Panc1 (cell line): ENCODE measurements at regions not wholly inside any gene's neighbourhood (a gene's known extent, or its start where the extent isn't known, plus 50 kb on each side); places are given as distances from the start of the nearest gene placed in this dataset.

Experiments used
- ATAC-seq: fragments of 200-7000 bp; cut with Tn5 transposase; 2 replicates; pipeline ENCODE4 v1.9.1; 2020; ENCODE audit warnings: mild to moderate bottlenecking, moderate library complexity
- BruUV-seq: library from RNA; stranded (reverse); fragments of 400-500 nt; replicated peaks from 2 replicates; lab custom pipeline; 2021; lab: Mats Ljungman, UMichigan
- CTCF ChIA-PET: fragments of 300-600 bp; sonication (Branson Sonifier 250); formaldehyde crosslinking; loops from one replicate; lab custom pipeline; 2022; ENCODE audit warnings: antibody characterized with exemption; lab: Charles Lee
- POLR2A ChIA-PET: fragments of 300-600 bp; sonication (Branson Sonifier 250); formaldehyde crosslinking; loops from one replicate; lab custom pipeline; 2022; ENCODE audit warnings: antibody characterized with exemption; lab: Charles Lee
- DNase-seq: peaks from one replicate; pipeline ENCODE4 v3.0.0-alpha.2; 2010; ENCODE audit warnings: low read depth, low spot score
- H3K27ac ChIP-seq: 2 replicates; pipeline ENCODE4 v1.5.1; 2011; ENCODE audit warnings: mild to moderate bottlenecking, low read length, inconsistent platforms
- H3K27me3 ChIP-seq: fragments of 200-500 bp; sonication (Bioruptor generic); 2 replicates; pipeline ENCODE4 v1.6.0; 2014; ENCODE audit warnings: low read length, inconsistent platforms; ENCODE audit not compliant: control insufficient read depth, insufficient read depth
- H3K36me3 ChIP-seq: fragments of 200-500 bp; sonication (Bioruptor generic); 2 replicates; pipeline ENCODE4 v1.5.1; 2014; ENCODE audit warnings: inconsistent platforms, mild to moderate bottlenecking, low read length, moderate library complexity; ENCODE audit not compliant: control insufficient read depth, insufficient read depth
- H3K4me1 ChIP-seq: 2 replicates; pipeline ENCODE4 v1.5.1; 2011; ENCODE audit warnings: inconsistent platforms, mild to moderate bottlenecking, low read length, moderate library complexity; ENCODE audit not compliant: control insufficient read depth, insufficient read depth
- H3K4me3 ChIP-seq, 2 experiments: 2 replicates each; pipeline ENCODE4 v1.5.1; 2011 to 2012; ENCODE audit warnings: low read depth in 2 of 2, low read length in 2 of 2, mild to moderate bottlenecking in 2 of 2, inconsistent platforms in 1 of 2, moderate library complexity in 1 of 2
- H3K9me3 ChIP-seq: fragments of 200-500 bp; sonication (Bioruptor generic); 2 replicates; pipeline ENCODE4 v1.5.1; 2014; ENCODE audit warnings: low read depth, mild to moderate bottlenecking, inconsistent platforms, low read length, moderate library complexity; ENCODE audit not compliant: control insufficient read depth, insufficient read depth
- CTCF ChIP-seq: fragments of 450-650 bp; IDR thresholded peaks from 2 replicates; pipeline ENCODE4 v1.5.1; 2017; ENCODE audit warnings: mild to moderate bottlenecking
- POLR2AphosphoS5 ChIP-seq: IDR thresholded peaks from 2 replicates; pipeline ENCODE4 v1.6.1; 2012; ENCODE audit warnings: mild to moderate bottlenecking, low read depth, low read length, moderate library complexity
- REST ChIP-seq, 2 experiments: IDR thresholded peaks; 2 replicates each; pipeline ENCODE4 v1.6.1; 2011 to 2012; ENCODE audit warnings: low read depth in 2 of 2, control low read depth in 1 of 2, low read length in 1 of 2, mild to moderate bottlenecking in 1 of 2, moderate library complexity in 1 of 2; ENCODE audit not compliant: insufficient read depth in 1 of 2
- SIN3A ChIP-seq: IDR thresholded peaks from 2 replicates; pipeline ENCODE4 v1.6.1; 2012; ENCODE audit warnings: low read depth, mild to moderate bottlenecking, low read length, moderate library complexity, borderline replicate concordance; ENCODE audit not compliant: insufficient read depth
- TCF7L2 ChIP-seq: IDR thresholded peaks from 2 replicates; pipeline ENCODE4 v1.6.1; 2011; ENCODE audit warnings: mild to moderate bottlenecking, low read depth, low read length, inconsistent platforms
- in situ Hi-C: cut with HindIII; loops from 2 replicates; pipeline ENCODE4 v1.10.0; 2016; ENCODE audit warnings: low sequenced_read_pairs, low pct_unique_long_range_greater_than_20kb
- intact Hi-C: fragments of 100-400 bp; cut with micrococcal nuclease; formaldehyde crosslinking; loops from one replicate; pipeline ENCODE4 v1.10.0; 2022; ENCODE audit not compliant: unreplicated experiment

GRCh38 chr14:30134936-30135335 lies 207.3 kb upstream of the PRKD1 start:
- no peaks in the 10 kb centered on the region for H3K27me3 ChIP-seq
- no peaks in the 10 kb centered on the region for H3K4me1 ChIP-seq
- DNase-seq (no peak), ATAC-seq (no peak)
- no peaks in the 10 kb centered on the region for H3K9me3 ChIP-seq
- no TSS peak for BruUV-seq
- POLR2A ChIA-PET: no interaction called here
- H3K36me3 ChIP-seq: no peaks in the 10 kb centered on the region
- H3K4me3 ChIP-seq: no peak overlapping the region
- no peak overlapping the region for H3K27ac ChIP-seq
- in situ Hi-C loops: no loop called here
- intact Hi-C loops: no loop called here
- TF ChIP-seq SIN3A (no peak), TCF7L2 (no peak), POLR2AphosphoS5 (no peak), REST (IDR thresholded peaks at IDR 0.05; ENCODE audit: insufficient read depth in 1 of 2, low read depth in 2 of 2, low read length in 1 of 2) (no peak), CTCF (no peak)
- CTCF ChIA-PET: no interaction called here

- H3K9me3 ChIP-seq: no peaks in the 10 kb centered on the region
- no peaks in the 10 kb centered on the region for H3K36me3 ChIP-seq
- H3K4me3 ChIP-seq: no peak overlapping the region
- no peaks in the 10 kb centered on the region for H3K27me3 ChIP-seq
- TF ChIP-seq TCF7L2 (no peak), POLR2AphosphoS5 (no peak), SIN3A (no peak), REST (IDR thresholded peaks at IDR 0.05; ENCODE audit: insufficient read depth in 1 of 2, low read depth in 2 of 2, low read length in 1 of 2) (no peak), CTCF (no peak)
- no peaks in the 10 kb centered on the region for H3K4me1 ChIP-seq
- BruUV-seq: no TSS peak
- ChIA-PET CTCF (no interaction called here), POLR2A (no interaction called here)
- intact Hi-C loops (no loop called here), in situ Hi-C loops (no loop called here)
- no peak for DNase-seq
- no peak for ATAC-seq
- H3K27ac ChIP-seq: no peak overlapping the region
These were observed 210.9 kb upstream of the PRKD1 start for GRCh38 chr14:30138567-30138966.
